ENCODE measurements at regions not wholly inside any gene's neighbourhood (a gene's known extent, or its start where the extent isn't known, plus 50 kb on each side); places are given as distances from the start of the nearest gene placed in this dataset.

DNA sequence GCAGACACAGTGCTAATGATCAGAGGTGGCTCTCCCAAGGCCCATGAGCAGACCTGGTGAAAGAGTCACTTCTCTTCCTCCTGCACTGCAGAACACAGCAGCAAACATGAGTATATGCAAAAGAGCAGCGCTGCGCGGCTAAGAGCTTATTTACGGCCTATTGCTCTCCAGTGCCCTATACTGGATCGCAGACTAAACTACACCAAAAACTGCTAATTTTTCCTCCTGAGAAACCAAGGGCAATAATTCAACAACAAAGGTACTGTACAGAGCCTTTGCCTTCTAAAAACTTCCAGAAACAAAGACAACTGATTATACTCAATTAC is 702.5 kb downstream of the ARAP2 start:
- no peaks in the 10 kb centered on the region for H3K36me3 ChIP-seq
- H3K4me3 ChIP-seq, result no peak overlapping the region
- intact Hi-C loops (cut with DNase I), result no loop called here
- H3K27ac ChIP-seq, result no peak overlapping the region
- H3K4me1 ChIP-seq, result no peaks in the 10 kb centered on the region
- H3K9me3 ChIP-seq, result no peaks in the 10 kb centered on the region
- H3K27me3 ChIP-seq, result no peaks in the 10 kb centered on the region
- ATAC-seq (no peak), DNase-seq (no peak)
- TF ChIP-seq, protein P1, sequence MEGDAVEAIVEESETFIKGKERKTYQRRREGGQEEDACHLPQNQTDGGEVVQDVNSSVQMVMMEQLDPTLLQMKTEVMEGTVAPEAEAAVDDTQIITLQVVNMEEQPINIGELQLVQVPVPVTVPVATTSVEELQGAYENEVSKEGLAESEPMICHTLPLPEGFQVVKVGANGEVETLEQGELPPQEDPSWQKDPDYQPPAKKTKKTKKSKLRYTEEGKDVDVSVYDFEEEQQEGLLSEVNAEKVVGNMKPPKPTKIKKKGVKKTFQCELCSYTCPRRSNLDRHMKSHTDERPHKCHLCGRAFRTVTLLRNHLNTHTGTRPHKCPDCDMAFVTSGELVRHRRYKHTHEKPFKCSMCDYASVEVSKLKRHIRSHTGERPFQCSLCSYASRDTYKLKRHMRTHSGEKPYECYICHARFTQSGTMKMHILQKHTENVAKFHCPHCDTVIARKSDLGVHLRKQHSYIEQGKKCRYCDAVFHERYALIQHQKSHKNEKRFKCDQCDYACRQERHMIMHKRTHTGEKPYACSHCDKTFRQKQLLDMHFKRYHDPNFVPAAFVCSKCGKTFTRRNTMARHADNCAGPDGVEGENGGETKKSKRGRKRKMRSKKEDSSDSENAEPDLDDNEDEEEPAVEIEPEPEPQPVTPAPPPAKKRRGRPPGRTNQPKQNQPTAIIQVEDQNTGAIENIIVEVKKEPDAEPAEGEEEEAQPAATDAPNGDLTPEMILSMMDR (IDR thresholded peaks at IDR 0.05), result no peak

DNA sequence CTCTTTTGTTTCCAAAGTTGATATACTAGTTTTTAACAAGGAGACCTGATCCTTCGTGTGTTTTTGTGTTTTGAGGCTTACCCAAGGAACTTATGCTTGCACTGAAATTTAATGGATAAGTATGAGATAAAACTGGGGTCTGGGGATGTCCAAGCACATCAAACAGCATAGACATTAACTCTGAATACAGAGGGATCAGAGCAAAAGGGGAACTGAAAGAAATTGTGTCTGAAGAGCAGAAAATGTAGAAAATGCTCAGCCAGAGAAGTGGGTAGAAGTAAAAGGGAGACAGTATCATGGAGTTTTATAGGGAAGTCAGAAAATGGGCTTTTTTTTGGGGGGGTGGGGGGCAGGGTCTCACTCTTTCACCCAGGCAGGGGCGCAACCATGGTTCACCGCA is 695.4 kb downstream of the ARAP2 start:
- H3K36me3 ChIP-seq, result no peaks in the 10 kb centered on the region
- TF ChIP-seq, protein P1 (IDR thresholded peaks at IDR 0.05), result no peak
- H3K27me3 ChIP-seq, result no peaks in the 10 kb centered on the region
- H3K27ac ChIP-seq, result no peak overlapping the region
- intact Hi-C loops (cut with DNase I), result no loop called here
- no peak for ATAC-seq
- H3K4me1 ChIP-seq, result no peaks in the 10 kb centered on the region
- DNase-seq, result no peak
- no peak overlapping the region for H3K4me3 ChIP-seq
- H3K9me3 ChIP-seq, result no peaks in the 10 kb centered on the region

DNA sequence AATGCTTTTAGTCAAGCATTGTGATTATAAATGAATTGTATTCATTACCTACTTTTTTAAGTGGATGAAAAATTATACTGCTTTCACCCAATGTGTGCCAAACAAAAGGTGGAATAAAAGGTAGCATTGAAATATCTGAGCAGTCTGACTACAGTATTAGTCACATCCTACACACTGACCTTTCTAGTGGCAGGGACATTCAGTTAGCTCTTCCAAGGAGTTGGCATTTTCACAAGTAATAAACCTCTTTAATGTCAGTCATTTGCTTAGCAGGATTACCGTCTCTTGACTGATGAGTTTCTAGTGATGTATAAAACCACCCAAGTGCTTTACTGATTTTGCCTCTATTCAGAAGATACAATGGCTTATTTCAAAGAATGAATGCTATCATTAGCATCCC is 687.9 kb downstream of the ARAP2 start:
- Histone ChIP-seq H3K9me3 (no peaks in the 10 kb centered on the region), H3K4me3 (no peak overlapping the region), H3K4me1 (no peaks in the 10 kb centered on the region), H3K36me3 (no peaks in the 10 kb centered on the region), H3K27ac (no peak overlapping the region), H3K27me3 (no peaks in the 10 kb centered on the region)
- intact Hi-C loops (cut with DNase I), result no loop called here
- TF ChIP-seq, protein P1 (IDR thresholded peaks at IDR 0.05), result no peak
- no peak for ATAC-seq
- DNase-seq, result no peak

DNA sequence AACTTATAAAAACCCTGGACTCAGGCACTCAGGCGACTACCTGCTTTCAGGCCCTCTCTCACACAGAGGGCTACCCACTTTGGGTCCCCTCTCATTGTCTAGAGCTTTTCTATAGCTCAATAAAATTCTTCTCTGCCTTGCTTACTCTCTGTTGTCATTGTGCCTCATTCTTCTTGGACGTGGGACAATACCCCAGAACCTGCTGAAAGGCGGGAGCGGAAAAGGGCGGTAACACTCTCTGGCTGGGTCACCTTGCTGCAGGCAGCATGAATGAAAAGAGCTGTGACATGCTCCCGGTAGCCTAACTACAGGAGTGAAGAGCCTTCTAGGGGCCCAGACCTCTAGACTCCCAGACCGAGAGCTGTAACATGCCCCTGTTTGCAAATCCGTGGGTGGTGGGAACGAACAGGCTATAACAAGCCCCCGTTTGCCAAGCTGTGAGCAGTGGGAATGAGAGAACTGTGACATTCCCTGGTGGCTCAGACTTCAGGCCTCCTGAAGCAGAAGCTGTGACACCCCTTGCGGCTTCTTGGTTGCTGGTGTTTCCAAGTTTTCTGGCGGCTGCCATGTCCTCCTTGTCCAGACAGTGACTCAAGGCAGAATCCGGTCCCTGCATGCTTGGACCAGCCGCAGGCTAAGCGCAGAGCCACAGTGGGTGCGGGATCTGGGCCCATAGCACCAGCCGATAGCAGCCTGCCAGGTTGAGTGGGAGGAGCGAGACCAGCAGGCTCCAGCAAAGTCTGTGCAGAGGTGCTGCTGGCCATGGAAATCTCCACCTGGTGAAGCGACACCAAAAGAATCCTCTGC is 684.6 kb downstream of the ARAP2 start:
- no peak overlapping the region for H3K4me3 ChIP-seq
- no peaks in the 10 kb centered on the region for H3K9me3 ChIP-seq
- H3K36me3 ChIP-seq, result no peaks in the 10 kb centered on the region
- intact Hi-C loops (cut with DNase I), result no loop called here
- H3K27me3 ChIP-seq, result no peaks in the 10 kb centered on the region
- TF ChIP-seq, protein P1 (IDR thresholded peaks at IDR 0.05), result no peak
- ATAC-seq (no peak), DNase-seq (peak; percentile 57)
- no peak overlapping the region for H3K27ac ChIP-seq
- H3K4me1 ChIP-seq, result no peaks in the 10 kb centered on the region

DNA sequence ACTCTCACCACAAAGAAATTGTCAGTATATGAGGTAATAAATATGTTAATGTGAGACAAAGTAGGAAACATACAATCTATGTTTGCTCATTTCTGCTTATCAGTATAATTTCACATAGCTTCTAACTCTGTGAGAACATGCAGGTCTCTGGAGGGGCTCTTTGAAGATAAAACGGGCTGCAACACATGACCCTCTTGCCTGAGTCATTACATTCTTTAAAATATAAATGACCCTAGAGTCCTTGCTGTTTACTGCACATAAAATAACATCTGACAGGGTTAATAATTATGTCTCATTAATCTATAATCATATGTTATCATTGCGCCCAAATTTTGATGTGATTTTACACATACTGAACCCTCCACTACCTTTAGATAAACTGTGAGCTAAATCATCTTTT is 681.5 kb downstream of the ARAP2 start:
- no peaks in the 10 kb centered on the region for H3K27me3 ChIP-seq
- no peak for ATAC-seq
- no peak overlapping the region for H3K4me3 ChIP-seq
- no peaks in the 10 kb centered on the region for H3K9me3 ChIP-seq
- no peak overlapping the region for H3K27ac ChIP-seq
- H3K36me3 ChIP-seq, result no peaks in the 10 kb centered on the region
- TF ChIP-seq, protein P1 (IDR thresholded peaks at IDR 0.05), result no peak
- no peak for DNase-seq
- H3K4me1 ChIP-seq, result no peaks in the 10 kb centered on the region
- intact Hi-C loops (cut with DNase I), result no loop called here

DNA sequence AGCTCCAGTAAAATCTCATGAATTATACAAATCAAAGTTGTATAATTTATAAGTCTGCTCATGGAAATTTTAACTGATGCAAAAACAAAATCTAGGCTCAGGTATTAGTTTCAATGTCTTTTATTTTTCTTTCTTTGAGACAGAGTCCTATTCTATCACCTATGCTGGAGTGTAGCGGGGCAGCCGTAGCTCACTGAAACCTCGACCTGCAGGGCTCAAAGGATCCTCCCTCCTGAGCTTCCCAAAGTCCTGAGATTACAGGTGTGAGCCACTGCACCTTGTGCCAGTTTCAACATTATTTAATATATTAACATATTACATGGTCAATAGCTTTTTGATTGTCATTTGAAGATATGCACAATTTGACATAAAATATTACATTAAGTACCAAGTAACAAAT is 678.7 kb downstream of the ARAP2 start:
- Histone ChIP-seq H3K9me3 (no peaks in the 10 kb centered on the region), H3K4me3 (no peak overlapping the region), H3K4me1 (no peaks in the 10 kb centered on the region), H3K36me3 (no peaks in the 10 kb centered on the region), H3K27ac (no peak overlapping the region), H3K27me3 (no peaks in the 10 kb centered on the region)
- TF ChIP-seq, protein P1 (IDR thresholded peaks at IDR 0.05), result no peak
- ATAC-seq (no peak), DNase-seq (no peak)
- intact Hi-C loops (cut with DNase I), result no loop called here
